NOMO-1 treated with dmso at 0.1 percent for 144 hours (cell line): ENCODE measurements at regions not wholly inside any gene's neighbourhood (a gene's known extent, or its start where the extent isn't known, plus 50 kb on each side); places are given as distances from the start of the nearest gene placed in this dataset.

ENCODE experiments used
- DNase-seq: peaks from one replicate; lab custom pipeline; 2025; ENCODE audit not compliant: unreplicated experiment; lab: John Stamatoyannopoulos, UW

DNA sequence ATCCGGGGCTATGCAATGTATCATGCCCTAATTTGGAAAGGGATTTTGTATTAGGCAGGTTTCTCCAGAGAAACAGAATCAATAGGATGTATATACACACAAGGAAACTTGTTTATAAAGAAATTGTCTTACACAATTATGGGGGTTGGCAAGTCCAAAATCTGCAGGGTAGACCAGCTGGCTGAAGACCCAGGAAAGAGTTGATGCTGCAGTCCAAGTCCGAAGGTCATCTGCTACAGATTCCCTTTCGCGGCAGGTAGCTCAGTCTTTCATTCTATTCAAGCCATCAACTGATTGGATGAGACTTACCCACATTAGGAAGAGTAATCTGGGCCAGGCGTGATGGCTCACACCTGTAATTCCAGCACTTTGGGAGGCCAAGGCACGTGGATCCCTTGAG is 54.6 kb upstream of the CXADR start:
- DNase-seq, result no peak

DNA sequence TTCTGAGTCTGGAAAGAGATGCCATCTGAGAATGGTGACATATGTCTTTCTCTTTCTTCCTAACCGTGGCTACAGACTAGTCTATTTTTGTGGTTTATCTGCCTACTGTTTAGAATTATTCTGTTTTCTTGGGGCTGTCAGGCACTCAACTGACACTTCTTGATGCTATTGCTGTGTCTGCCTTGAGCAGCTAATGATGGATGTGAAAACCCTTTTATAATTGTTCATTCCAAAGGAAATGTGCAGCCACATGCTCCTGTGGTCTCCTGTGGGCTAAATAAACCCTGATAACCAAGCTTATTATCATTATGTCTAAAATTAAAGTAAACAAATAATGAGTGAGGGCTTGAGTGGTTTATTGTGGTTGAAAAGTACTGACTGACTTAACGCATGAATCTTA is 52.7 kb upstream of the CXADR start:
- DNase-seq, result no peak

DNA sequence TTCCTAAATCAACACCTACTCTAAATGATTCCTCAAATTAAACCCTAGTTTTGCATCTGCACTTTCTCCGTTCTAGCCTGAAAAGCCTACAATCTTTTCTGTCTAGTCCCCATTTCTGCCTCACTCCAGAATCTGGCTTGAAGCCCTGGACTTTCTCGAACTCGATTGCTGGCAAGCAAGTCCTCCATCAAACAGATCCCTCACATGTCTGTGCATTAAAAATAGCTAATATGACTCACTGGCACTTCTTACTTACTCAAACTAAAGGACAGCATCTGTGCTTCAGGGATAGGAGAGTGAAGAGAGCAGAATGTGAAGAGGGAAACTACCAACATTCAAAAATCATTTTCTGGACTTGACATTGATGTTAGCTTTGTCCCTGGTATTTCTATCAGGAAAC is 51.8 kb upstream of the CXADR start:
- DNase-seq, result no peak

DNA sequence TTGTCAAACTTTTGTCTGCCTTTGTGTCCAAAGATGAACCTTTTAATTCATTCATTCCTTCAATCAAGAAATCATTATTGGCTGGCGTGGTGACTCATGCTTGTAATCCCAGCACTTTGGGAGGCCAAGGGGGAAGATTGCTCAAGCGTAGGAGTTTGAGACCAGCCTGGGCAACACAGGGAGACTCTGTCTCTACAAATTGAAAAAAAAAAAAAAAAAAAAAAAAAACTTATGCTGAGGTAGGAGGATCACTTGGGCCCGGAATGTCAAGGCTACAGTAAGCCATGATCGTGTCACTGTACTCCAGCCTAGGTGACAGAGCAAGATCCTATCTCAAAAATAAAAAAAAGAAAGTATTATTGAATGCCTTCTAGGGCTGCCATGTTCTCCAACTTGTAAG is 51.3 kb upstream of the CXADR start:
- no peak for DNase-seq

DNA sequence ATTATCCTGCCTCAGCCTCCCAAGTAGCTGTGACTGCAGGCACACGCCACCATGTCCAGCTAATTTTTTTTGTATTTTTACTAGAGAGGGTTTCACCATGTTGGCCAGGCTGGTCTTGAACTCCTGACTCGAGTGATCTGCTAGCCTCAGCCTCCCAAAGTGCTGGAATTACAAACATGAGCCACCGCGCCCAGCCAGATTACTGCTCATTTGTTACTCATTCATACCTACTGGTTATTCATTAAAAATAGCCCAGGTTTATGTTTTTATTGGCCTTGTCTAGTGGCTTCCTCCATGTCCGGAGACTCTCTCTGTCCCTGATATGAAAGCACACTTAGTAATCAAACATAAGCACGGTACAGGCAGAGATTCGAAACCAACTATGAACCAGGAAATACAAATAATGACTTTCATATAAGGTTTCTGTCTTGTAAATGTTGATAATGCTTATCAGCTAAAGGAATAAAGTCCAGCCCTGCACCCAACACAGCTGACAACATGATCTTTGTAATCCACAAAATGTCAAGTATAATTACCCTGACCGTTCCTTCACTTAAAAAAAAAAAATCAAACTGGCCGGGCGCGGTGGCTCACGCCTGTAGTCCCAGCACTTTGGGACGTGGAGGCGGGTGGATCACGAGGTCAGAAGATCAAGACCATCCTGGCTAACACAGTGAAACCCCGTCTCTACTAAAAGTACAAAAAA is 50.4 kb upstream of the CXADR start:
- DNase-seq, result no peak
